Neural cell (in vitro differentiated cells): ENCODE measurements at regions not wholly inside any gene's neighbourhood (a gene's known extent, or its start where the extent isn't known, plus 50 kb on each side); places are given as distances from the start of the nearest gene placed in this dataset.

Source experiments
- H2AFZ ChIP-seq: fragments of 200-600, 300-800 bp; sonication (generic), shearing (Covaris generic); 2 replicates; pipeline ENCODE4 v1.6.0; 2014; ENCODE audit warnings: low read depth, mild to moderate bottlenecking, antibody characterized with exemption, low read length, moderate library complexity
- H3F3A ChIP-seq: fragments of 200-600 bp; shearing (Covaris generic); 2 replicates; pipeline ENCODE4 v1.6.1; 2016; ENCODE audit warnings: mild to moderate bottlenecking, moderate library complexity, mixed read lengths, antibody characterized with exemption, low read length; ENCODE audit not compliant: insufficient read depth, poor library complexity, severe bottlenecking
- H3K27ac ChIP-seq: fragments of 200-600, 300-800 bp; sonication (generic), shearing (Covaris generic); 2 replicates; pipeline ENCODE4 v1.5.1; 2014; ENCODE audit warnings: mild to moderate bottlenecking, low read length, moderate library complexity
- H3K27me3 ChIP-seq: fragments of 300-800, 200-600 bp; sonication (generic), shearing (Covaris generic); 2 replicates; pipeline ENCODE4 v1.6.0; 2014; ENCODE audit warnings: mild to moderate bottlenecking, low read depth, low read length, moderate library complexity; ENCODE audit not compliant: insufficient read depth
- H3K36me3 ChIP-seq: fragments of 300-800, 200-600 bp; sonication (generic), shearing (Covaris generic); 2 replicates; pipeline ENCODE4 v1.5.1; 2014; ENCODE audit warnings: mild to moderate bottlenecking, antibody characterized with exemption, low read length, moderate library complexity; ENCODE audit not compliant: insufficient read depth
- H3K4me2 ChIP-seq: fragments of 300-800, 200-600 bp; sonication (generic), shearing (Covaris generic); 2 replicates; pipeline ENCODE4 v1.6.0; 2014; ENCODE audit warnings: mild to moderate bottlenecking, low read length
- H3K4me3 ChIP-seq: fragments of 300-800, 200-600 bp; sonication (generic), shearing (Covaris generic); 2 replicates; pipeline ENCODE4 v1.5.1; 2014; ENCODE audit warnings: mild to moderate bottlenecking, low read length, moderate library complexity
- H3K79me2 ChIP-seq: fragments of 200-600 bp; shearing (Covaris generic); replicated peaks from 2 replicates; pipeline ENCODE4 v1.6.0; 2014; ENCODE audit warnings: mild to moderate bottlenecking, low read length, moderate library complexity; ENCODE audit not compliant: insufficient read depth
- H3K9ac ChIP-seq: fragments of 300-800, 200-600 bp; sonication (generic), shearing (Covaris generic); 2 replicates; pipeline ENCODE4 v1.6.1; 2016; ENCODE audit warnings: mild to moderate bottlenecking, low read length, mixed read lengths
- H3K9me2 ChIP-seq: fragments of 200-600 bp; shearing (Covaris generic); 2 replicates; pipeline ENCODE4 v1.6.1; 2016; ENCODE audit warnings: mild to moderate bottlenecking, low read length, mixed read lengths; ENCODE audit not compliant: insufficient read depth
- H3K9me3 ChIP-seq: fragments of 200-600, 300-800 bp; sonication (generic), shearing (Covaris generic); 2 replicates; pipeline ENCODE4 v1.6.1; 2016; ENCODE audit warnings: mild to moderate bottlenecking, mixed run types, low read length, moderate library complexity, mixed read lengths
- H4K20me1 ChIP-seq: fragments of 200-600 bp; shearing (Covaris generic); 2 replicates; pipeline ENCODE4 v1.6.1; 2016; ENCODE audit warnings: mild to moderate bottlenecking, mixed run types; ENCODE audit not compliant: insufficient read depth
- EP300 ChIP-seq: fragments of 450-650 bp; conservative IDR thresholded peaks from 2 replicates; pipeline ENCODE4 v1.6.1; 2014; ENCODE audit warnings: antibody characterized with exemption, mild to moderate bottlenecking, moderate library complexity; ENCODE audit not compliant: poor library complexity, severe bottlenecking
- EZH2 ChIP-seq: fragments of 200-600, 300-800 bp; shearing (Covaris generic), sonication (generic); IDR thresholded peaks from 2 replicates; pipeline ENCODE4 v1.6.1; 2014; ENCODE audit warnings: antibody characterized with exemption, low read length, borderline replicate concordance, mild to moderate bottlenecking; ENCODE audit not compliant: insufficient read depth, poor library complexity, severe bottlenecking
- MXI1 ChIP-seq: fragments of 450-650 bp; conservative IDR thresholded peaks from 2 replicates; pipeline ENCODE4 v1.6.1; 2014; ENCODE audit warnings: antibody characterized with exemption, mild to moderate bottlenecking; ENCODE audit not compliant: poor library complexity, severe bottlenecking
- POLR2AphosphoS5 ChIP-seq: IDR thresholded peaks from 2 replicates; pipeline ENCODE4 v1.6.1; 2012
- RAD21 ChIP-seq: fragments of 450-650 bp; conservative IDR thresholded peaks from 2 replicates; pipeline ENCODE4 v1.6.1; 2014; ENCODE audit warnings: antibody characterized with exemption, mild to moderate bottlenecking, moderate library complexity
- SMC3 ChIP-seq: fragments of 450-650 bp; conservative IDR thresholded peaks from 2 replicates; pipeline ENCODE4 v1.6.1; 2014; ENCODE audit warnings: antibody characterized with exemption, mild to moderate bottlenecking, moderate library complexity; ENCODE audit not compliant: poor library complexity
- TAF1 ChIP-seq: IDR thresholded peaks from 2 replicates; pipeline ENCODE4 v1.6.1; 2012; ENCODE audit warnings: low read depth
- TF ChIP-seq, protein P1 (sequence below): IDR thresholded peaks from 2 replicates; pipeline ENCODE4 v1.6.1; 2012; ENCODE audit warnings: borderline replicate concordance
- TF ChIP-seq, protein P2 (sequence below): fragments of 450-650 bp; IDR thresholded peaks from 2 replicates; pipeline ENCODE4 v1.5.1; 2014; ENCODE audit warnings: antibody characterized with exemption, mild to moderate bottlenecking, moderate library complexity; ENCODE audit not compliant: poor library complexity, severe bottlenecking

DNA sequence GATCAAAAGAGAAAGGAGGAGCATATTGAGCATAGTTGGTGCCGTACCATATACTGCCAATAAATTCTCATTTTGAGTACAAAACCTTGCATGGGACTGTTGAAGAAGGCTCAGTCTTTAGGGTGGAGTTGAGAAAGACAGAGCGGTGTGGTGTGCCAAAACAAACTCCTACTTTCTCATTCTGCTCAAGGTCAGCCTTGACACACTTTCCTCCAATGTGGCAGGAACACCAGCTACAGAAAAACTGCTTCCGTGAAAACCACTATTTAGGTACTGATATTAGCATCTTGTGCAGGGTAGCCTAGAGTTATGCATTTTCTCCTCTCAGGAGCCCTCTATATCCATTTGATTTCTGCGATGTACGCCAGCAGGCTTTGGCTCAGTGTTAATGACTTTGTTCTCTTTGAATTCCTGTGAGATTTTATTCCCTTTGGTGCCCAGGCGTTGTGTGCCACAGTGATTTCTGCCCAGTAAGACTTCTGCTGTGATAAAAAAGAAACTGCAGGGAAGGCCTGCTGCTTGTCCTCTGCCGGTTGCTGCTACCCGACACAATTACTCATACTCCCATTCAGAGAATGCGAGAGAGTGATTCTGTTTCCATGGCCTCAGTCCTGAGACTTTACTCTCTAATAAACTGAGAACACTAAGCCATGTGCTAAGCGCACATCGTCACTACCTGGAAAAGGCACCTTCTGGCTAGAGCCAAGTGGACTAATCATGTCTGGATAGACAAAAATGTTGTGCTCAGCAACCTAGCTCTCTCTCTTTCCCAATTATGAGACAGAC is 88.3 kb upstream of the MDM1 start:
- Histone ChIP-seq H3K9ac (no peak overlapping the region), H3K27ac (no peak overlapping the region), H3K36me3 (no peaks in the 10 kb centered on the region), H2AFZ (no peak overlapping the region), H3K9me3 (no peaks in the 10 kb centered on the region), H3K4me2 (no peak overlapping the region), H3K9me2 (no peaks in the 10 kb centered on the region), H4K20me1 (no peaks in the 10 kb centered on the region), H3K4me3 (no peak overlapping the region), H3K27me3 (no peaks in the 10 kb centered on the region), H3K79me2 (no peaks in the 10 kb centered on the region), H3F3A (no peaks in the 10 kb centered on the region)
- TF ChIP-seq POLR2AphosphoS5 (no peak), RAD21 (no peak), EP300 (no peak), MXI1 (no peak)
- TF ChIP-seq, protein P1, sequence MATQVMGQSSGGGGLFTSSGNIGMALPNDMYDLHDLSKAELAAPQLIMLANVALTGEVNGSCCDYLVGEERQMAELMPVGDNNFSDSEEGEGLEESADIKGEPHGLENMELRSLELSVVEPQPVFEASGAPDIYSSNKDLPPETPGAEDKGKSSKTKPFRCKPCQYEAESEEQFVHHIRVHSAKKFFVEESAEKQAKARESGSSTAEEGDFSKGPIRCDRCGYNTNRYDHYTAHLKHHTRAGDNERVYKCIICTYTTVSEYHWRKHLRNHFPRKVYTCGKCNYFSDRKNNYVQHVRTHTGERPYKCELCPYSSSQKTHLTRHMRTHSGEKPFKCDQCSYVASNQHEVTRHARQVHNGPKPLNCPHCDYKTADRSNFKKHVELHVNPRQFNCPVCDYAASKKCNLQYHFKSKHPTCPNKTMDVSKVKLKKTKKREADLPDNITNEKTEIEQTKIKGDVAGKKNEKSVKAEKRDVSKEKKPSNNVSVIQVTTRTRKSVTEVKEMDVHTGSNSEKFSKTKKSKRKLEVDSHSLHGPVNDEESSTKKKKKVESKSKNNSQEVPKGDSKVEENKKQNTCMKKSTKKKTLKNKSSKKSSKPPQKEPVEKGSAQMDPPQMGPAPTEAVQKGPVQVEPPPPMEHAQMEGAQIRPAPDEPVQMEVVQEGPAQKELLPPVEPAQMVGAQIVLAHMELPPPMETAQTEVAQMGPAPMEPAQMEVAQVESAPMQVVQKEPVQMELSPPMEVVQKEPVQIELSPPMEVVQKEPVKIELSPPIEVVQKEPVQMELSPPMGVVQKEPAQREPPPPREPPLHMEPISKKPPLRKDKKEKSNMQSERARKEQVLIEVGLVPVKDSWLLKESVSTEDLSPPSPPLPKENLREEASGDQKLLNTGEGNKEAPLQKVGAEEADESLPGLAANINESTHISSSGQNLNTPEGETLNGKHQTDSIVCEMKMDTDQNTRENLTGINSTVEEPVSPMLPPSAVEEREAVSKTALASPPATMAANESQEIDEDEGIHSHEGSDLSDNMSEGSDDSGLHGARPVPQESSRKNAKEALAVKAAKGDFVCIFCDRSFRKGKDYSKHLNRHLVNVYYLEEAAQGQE, result no peak
- TF ChIP-seq, protein P2, sequence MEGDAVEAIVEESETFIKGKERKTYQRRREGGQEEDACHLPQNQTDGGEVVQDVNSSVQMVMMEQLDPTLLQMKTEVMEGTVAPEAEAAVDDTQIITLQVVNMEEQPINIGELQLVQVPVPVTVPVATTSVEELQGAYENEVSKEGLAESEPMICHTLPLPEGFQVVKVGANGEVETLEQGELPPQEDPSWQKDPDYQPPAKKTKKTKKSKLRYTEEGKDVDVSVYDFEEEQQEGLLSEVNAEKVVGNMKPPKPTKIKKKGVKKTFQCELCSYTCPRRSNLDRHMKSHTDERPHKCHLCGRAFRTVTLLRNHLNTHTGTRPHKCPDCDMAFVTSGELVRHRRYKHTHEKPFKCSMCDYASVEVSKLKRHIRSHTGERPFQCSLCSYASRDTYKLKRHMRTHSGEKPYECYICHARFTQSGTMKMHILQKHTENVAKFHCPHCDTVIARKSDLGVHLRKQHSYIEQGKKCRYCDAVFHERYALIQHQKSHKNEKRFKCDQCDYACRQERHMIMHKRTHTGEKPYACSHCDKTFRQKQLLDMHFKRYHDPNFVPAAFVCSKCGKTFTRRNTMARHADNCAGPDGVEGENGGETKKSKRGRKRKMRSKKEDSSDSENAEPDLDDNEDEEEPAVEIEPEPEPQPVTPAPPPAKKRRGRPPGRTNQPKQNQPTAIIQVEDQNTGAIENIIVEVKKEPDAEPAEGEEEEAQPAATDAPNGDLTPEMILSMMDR, result no peak

DNA sequence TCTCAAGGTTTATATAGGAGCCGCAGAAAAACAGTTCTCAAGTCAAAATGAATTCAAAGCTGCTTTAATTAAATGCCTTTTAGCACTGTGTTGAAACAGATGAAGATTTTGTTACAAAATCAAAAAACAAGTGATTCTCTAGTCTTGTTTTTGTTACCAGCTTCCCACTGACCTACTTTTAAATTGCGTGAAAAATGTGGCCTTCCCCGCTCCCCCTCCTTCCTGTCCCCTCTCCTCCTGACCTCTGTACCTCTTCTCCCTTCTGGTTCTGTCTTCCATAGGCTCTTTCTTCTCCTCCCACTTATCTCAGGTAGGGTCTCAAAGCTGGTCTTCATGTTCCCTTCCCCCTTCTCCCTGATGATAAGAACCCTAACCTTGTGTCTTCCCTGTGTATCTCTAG is 90.0 kb upstream of the MDM1 start:
- no peaks in the 10 kb centered on the region for H4K20me1 ChIP-seq
- H3K9me2 ChIP-seq, result no peaks in the 10 kb centered on the region
- no peak overlapping the region for H3K9ac ChIP-seq
- TF ChIP-seq SMC3, result no peak
- no peak for TF ChIP-seq TAF1
- no peak for TF ChIP-seq EZH2
- TF ChIP-seq EP300, result no peak
- no peak for TF ChIP-seq RAD21
- TF ChIP-seq, protein P1, result no peak
- TF ChIP-seq POLR2AphosphoS5, result no peak
- TF ChIP-seq, protein P2, result no peak
- no peak for TF ChIP-seq MXI1
- no peaks in the 10 kb centered on the region for H3F3A ChIP-seq
- no peak overlapping the region for H3K4me3 ChIP-seq
- H3K27me3 ChIP-seq, result no peaks in the 10 kb centered on the region
- H3K27ac ChIP-seq, result no peak overlapping the region
- no peaks in the 10 kb centered on the region for H3K79me2 ChIP-seq
- no peaks in the 10 kb centered on the region for H3K36me3 ChIP-seq
- no peak overlapping the region for H3K4me2 ChIP-seq
- no peaks in the 10 kb centered on the region for H3K9me3 ChIP-seq
- H2AFZ ChIP-seq, result no peak overlapping the region
